AG09319 (cell line): ENCODE measurements at regions not wholly inside any gene's neighbourhood (a gene's known extent, or its start where the extent isn't known, plus 50 kb on each side); places are given as distances from the start of the nearest gene placed in this dataset.

ENCODE experiments used
- DNase-seq: peaks from one replicate; pipeline ENCODE4 v3.0.0-alpha.2; 2010; ENCODE audit warnings: low read depth; ENCODE audit errors: extremely low read depth
- TF ChIP-seq, protein P1 (sequence below): IDR thresholded peaks from 2 replicates; pipeline ENCODE4 v1.5.1; 2011; ENCODE audit warnings: low read depth, mild to moderate bottlenecking, inconsistent platforms, low read length, moderate library complexity

DNA sequence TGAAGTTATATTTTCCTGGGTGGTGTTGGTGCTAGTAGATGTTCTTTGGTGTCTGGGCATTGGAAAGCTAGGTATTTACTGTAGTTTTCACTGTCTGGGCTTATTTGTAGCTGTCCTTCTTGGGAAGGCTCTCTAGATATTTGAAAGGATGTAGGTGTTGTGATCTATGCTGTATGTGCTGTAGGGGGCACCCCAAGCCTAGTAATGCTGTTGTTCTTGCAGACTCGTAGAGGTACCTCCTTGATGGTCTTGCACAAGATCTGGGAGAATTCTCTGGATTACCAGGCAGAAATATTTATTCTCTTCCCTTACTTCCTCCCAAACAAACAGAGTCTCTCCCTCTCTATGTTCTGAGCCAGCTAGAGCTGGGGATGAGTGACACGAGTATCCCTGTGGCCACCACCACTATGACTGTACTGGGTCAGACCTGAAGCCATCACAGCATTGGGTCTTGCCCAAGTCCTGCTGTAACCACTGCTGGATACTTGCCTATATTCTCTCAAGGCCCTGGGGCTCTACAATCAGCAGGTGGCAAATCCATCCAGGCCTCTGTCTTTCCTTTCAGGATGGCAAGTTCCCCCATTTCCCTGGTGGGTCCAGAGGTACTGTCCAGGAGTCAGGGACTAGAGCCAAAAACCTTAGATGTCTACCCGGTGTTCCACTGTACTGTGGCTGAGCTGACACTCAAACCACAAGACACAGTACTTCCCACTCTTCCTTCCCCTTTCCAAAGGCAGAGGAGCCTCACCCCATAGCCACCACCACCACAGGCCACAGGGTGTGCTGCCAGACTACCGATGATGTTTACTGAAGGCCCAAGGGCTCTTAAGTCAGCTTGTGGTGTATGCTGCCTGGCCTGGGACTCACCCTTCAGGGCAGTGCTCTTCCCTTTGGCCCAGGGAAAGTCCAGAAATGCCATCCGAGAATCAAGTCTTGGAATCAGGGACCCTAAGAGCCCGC is 195.2 kb upstream of the DPPA4 start:
- TF ChIP-seq, protein P1, sequence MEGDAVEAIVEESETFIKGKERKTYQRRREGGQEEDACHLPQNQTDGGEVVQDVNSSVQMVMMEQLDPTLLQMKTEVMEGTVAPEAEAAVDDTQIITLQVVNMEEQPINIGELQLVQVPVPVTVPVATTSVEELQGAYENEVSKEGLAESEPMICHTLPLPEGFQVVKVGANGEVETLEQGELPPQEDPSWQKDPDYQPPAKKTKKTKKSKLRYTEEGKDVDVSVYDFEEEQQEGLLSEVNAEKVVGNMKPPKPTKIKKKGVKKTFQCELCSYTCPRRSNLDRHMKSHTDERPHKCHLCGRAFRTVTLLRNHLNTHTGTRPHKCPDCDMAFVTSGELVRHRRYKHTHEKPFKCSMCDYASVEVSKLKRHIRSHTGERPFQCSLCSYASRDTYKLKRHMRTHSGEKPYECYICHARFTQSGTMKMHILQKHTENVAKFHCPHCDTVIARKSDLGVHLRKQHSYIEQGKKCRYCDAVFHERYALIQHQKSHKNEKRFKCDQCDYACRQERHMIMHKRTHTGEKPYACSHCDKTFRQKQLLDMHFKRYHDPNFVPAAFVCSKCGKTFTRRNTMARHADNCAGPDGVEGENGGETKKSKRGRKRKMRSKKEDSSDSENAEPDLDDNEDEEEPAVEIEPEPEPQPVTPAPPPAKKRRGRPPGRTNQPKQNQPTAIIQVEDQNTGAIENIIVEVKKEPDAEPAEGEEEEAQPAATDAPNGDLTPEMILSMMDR, result peak; percentile 26

DNA sequence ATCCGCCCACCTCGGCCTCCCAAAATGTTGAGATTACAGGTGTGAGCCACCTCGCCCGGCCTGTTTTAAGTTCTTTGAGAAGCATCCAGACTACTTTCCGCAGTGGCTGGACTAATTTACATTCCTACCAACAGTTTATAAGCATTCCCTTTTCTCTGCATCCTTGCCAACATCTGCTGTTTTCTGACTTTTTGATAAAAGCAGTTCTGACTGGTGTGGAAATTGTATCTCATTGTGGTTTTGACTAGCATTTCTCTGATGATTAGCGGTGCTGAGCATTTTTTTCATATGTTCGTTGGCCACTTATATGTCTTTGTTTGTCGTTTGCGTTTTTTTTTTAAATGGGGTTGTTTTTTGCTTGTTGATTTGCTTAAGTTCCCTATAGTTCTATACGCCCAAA is 208.4 kb upstream of the DPPA4 start:
- TF ChIP-seq, protein P1, result no peak
- DNase-seq, result no peak

More for the DNA sequence above, 195.2 kb upstream of the DPPA4 start:
- DNase-seq, result peak; percentile 16

DNA sequence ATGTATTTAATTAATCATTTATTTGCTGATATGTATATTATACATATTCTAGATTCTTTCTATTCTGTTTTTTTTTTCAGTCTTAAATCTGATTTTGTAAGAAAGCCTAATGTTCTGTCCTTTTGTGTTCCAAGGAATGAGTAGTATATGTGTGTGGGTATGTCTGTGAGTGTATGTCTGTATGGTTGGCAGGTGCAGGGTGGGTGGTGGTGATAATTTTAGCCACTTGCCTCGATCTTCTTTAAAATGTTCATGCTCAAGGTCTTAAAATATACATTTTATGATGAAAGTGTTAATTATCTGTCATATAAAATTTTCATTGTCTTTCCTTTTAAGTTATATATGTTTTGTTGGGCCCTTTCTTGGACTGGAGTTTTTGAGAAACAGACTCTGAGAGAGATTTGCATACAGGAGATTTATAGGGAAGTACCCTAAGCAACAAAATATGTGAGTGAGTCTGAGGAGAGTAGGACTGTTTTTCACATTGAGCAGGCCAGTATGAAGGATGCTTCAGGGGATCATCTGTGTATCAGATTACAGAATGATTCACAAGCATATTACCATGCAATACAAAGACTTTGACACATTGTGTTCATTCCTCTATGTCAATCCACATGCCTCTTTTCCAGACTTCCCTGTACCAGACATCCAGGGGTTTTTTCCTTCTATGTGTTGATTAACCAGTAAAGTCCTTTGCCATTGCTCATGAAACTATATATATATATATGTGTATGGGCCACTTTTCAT is 211.0 kb upstream of the DPPA4 start:
- TF ChIP-seq, protein P1, result no peak
- no peak for DNase-seq

DNA sequence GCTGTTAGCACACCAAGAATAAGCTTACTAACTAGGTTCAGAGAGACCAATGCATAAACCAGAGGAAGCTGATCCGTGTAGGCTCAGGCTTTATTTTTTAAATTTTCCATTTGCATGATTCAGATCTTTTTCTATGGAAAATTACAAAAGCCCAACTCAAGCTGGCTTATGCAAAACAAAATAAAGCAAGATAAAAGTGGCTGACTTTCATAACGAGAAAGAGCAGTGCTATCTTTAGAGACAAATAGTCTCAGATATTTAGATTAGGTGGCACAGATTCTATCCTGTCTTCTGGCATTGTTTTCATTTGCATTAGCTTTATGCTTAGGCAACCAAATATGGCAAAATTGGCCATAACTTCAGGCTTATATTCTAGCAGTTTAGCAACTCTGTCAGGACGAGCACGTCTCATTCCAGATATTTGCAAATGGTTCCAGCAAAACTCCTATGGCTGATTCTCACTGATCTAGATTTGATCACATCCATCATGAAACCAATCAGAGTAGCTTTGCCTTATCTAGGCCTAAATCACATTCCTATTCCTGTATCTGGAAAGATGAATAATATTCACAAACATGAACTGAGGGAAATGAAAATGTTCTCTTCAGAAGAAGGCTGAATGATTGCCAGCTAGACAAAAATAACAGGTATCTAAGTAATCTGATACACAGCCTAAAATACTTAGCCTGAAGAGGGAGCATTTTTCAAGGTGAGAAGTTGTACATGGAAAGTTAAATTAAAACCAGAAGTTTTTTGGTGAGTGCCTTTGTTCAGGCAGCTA is 216.4 kb upstream of the DPPA4 start:
- DNase-seq, result no peak

DNA sequence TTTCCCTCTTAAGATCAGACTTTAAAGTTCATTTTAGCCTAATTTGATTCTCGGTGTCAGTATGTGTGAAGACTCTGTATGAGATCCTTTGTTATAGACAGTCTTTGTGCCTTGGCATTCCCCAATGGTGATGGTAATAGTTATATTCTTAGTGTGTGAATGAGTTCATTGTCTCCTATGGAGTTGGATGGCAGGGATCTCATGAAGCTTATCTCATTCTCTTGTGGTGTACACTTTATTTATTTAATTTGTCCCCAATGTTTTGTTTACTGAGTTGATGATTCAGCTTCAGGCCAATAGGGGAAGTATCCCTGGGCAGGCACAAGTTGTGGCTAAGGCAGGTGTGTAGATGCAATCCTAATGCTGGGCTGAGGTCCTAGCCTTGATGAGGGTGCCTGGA is 222.0 kb upstream of the DPPA4 start:
- TF ChIP-seq, protein P1, result no peak
- DNase-seq, result no peak

More for the DNA sequence above, 216.4 kb upstream of the DPPA4 start:
- TF ChIP-seq, protein P1, result no peak

DNA sequence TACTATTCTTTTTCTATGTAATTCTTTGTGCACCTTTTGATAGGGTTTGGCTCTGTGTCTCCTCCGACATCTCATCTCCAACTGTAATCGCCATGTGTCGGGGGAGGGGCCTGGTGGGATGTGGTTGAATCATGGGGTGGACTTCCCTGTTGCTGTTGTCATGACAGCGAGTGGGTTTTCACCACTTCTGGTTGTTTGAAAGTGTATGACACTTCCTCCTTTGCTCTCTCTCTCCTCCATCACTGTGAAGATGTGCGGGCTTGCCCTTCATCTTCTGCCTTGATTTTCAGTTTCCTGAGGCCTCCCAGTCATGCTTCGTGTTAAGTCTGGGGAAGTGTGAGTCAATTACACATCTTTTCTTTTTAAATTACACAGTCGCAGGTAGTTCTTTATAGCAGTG is 225.8 kb upstream of the DPPA4 start:
- TF ChIP-seq, protein P1, result no peak
- DNase-seq, result no peak
